SK-N-SH treated with all-trans-retinoic acid at 6 μM for 48 hours (cell line): ENCODE measurements at regions not wholly inside any gene's neighbourhood (a gene's known extent, or its start where the extent isn't known, plus 50 kb on each side); places are given as distances from the start of the nearest gene placed in this dataset.

Experiments used
- ISL1 ChIP-seq: fragments of 250-450 bp; sonication (Bioruptor Pico); IDR thresholded peaks from 2 replicates; pipeline ENCODE4 v2.1.2; 2022; ENCODE audit warnings: mild to moderate bottlenecking, moderate library complexity
- OSR1 ChIP-seq: fragments of 250-450 bp; sonication (Bioruptor Pico); IDR thresholded peaks from 2 replicates; pipeline ENCODE4 v1.8.0; 2022; ENCODE audit warnings: moderate library complexity, mild to moderate bottlenecking, inconsistent platforms
- PPARA ChIP-seq: fragments of 250-450 bp; sonication (Bioruptor Pico); IDR thresholded peaks from 2 replicates; pipeline ENCODE4 v1.5.0; 2020; ENCODE audit warnings: mild to moderate bottlenecking, borderline replicate concordance
- RARB ChIP-seq: fragments of 250-450 bp; sonication (Bioruptor Pico); IDR thresholded peaks from 2 replicates; pipeline ENCODE4 v1.8.0; 2021; ENCODE audit warnings: mild to moderate bottlenecking, moderate library complexity
- ZC3H10 ChIP-seq: fragments of 250-450 bp; sonication (Bioruptor Pico); IDR thresholded peaks from 2 replicates; pipeline ENCODE4 v1.5.1; 2021; ENCODE audit warnings: mild to moderate bottlenecking, moderate library complexity
- ZFP3 ChIP-seq: fragments of 250-450 bp; sonication (Bioruptor Pico); IDR thresholded peaks from 2 replicates; pipeline ENCODE4 v1.5.0; 2020; ENCODE audit warnings: mild to moderate bottlenecking, moderate library complexity
- ZFP30 ChIP-seq: fragments of 450-650 bp; formaldehyde crosslinking; IDR thresholded peaks from 2 replicates; pipeline ENCODE4 v1.5.0; 2022; ENCODE audit warnings: mild to moderate bottlenecking, moderate library complexity
- ZNF8 ChIP-seq: fragments of 450-650 bp; formaldehyde crosslinking; IDR thresholded peaks from 2 replicates; pipeline ENCODE4 v1.5.0; 2020; ENCODE audit warnings: mild to moderate bottlenecking, moderate library complexity
- TF ChIP-seq, protein P1 (sequence below): fragments of 250-450 bp; sonication (Bioruptor Pico); IDR thresholded peaks from 2 replicates; pipeline ENCODE4 v1.8.0; 2020; ENCODE audit warnings: mild to moderate bottlenecking, moderate library complexity, borderline replicate concordance
- TF ChIP-seq, protein P2 (sequence below): fragments of 250-450 bp; sonication (Bioruptor Pico); IDR thresholded peaks from 2 replicates; pipeline ENCODE4 v1.8.0; 2021; ENCODE audit warnings: low read depth, mild to moderate bottlenecking, moderate library complexity, borderline replicate concordance

DNA sequence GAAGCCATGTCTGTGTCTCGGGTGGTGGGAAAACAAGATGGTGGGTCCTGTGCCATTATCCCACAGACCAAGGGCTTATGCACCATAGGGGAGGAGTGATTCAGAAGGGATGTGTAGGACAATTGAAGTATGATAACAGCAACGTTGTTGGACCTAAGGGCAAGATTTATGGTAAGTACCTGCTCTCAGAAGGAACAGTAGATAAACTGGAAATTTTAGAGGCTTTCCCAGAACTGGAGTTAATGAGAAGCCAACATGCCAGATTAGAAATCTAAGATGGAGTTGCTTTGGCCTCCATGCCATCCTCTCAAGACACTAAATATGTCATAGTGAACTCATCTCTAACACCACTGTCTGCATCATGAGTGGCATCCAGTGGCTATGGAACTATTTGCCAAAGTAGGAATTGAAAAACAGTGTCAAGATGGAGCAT, 84.7 kb upstream of the MYLIP start:
- TF ChIP-seq PPARA (CRISPR knock-in tag) (no peak), ZFP30 (CRISPR knock-in tag) (no peak), OSR1 (no peak), ZNF8 (CRISPR knock-in tag) (no peak), ZFP3 (CRISPR knock-in tag) (no peak), ISL1 (CRISPR knock-in tag) (no peak), RARB (CRISPR knock-in tag) (no peak), ZC3H10 (no peak)
- TF ChIP-seq, protein P1, sequence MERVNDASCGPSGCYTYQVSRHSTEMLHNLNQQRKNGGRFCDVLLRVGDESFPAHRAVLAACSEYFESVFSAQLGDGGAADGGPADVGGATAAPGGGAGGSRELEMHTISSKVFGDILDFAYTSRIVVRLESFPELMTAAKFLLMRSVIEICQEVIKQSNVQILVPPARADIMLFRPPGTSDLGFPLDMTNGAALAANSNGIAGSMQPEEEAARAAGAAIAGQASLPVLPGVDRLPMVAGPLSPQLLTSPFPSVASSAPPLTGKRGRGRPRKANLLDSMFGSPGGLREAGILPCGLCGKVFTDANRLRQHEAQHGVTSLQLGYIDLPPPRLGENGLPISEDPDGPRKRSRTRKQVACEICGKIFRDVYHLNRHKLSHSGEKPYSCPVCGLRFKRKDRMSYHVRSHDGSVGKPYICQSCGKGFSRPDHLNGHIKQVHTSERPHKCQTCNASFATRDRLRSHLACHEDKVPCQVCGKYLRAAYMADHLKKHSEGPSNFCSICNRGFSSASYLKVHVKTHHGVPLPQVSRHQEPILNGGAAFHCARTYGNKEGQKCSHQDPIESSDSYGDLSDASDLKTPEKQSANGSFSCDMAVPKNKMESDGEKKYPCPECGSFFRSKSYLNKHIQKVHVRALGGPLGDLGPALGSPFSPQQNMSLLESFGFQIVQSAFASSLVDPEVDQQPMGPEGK (CRISPR knock-in tag), result no peak
- TF ChIP-seq, protein P2, sequence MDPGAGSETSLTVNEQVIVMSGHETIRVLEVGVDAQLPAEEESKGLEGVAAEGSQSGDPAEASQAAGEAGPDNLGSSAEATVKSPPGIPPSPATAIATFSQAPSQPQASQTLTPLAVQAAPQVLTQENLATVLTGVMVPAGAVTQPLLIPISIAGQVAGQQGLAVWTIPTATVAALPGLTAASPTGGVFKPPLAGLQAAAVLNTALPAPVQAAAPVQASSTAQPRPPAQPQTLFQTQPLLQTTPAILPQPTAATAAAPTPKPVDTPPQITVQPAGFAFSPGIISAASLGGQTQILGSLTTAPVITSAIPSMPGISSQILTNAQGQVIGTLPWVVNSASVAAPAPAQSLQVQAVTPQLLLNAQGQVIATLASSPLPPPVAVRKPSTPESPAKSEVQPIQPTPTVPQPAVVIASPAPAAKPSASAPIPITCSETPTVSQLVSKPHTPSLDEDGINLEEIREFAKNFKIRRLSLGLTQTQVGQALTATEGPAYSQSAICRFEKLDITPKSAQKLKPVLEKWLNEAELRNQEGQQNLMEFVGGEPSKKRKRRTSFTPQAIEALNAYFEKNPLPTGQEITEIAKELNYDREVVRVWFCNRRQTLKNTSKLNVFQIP (CRISPR knock-in tag), result no peak
